ENCODE measurements at regions not wholly inside any gene's neighbourhood (a gene's known extent, or its start where the extent isn't known, plus 50 kb on each side); places are given as distances from the start of the nearest gene placed in this dataset.

- no peak overlapping the region for H3K4me3 ChIP-seq (ENCODE audit: low read length)
- TF ChIP-seq CTCF (conservative IDR thresholded peaks at IDR 0.05; ENCODE audit: low read depth, low read length): no peak
- DNase-seq (ENCODE audit: low read depth): no peak
Measured at GRCh38 chr2:103817746-103818145, 1036.2 kb upstream of the POU3F3 start.

- H3K4me3 ChIP-seq (ENCODE audit: low read length): no peak overlapping the region
- TF ChIP-seq CTCF (conservative IDR thresholded peaks at IDR 0.05; ENCODE audit: low read depth, low read length): no peak
- DNase-seq (ENCODE audit: low read depth): no peak
Measured at GRCh38 chr2:103818176-103818575, 1035.7 kb upstream of the POU3F3 start.

GRCh38 chr2:103819599-103819998, 1034.3 kb upstream of the POU3F3 start:
- DNase-seq (ENCODE audit: low read depth): no peak
- H3K4me3 ChIP-seq (ENCODE audit: low read length): no peak overlapping the region
- TF ChIP-seq CTCF (conservative IDR thresholded peaks at IDR 0.05; ENCODE audit: low read depth, low read length): no peak

GRCh38 chr2:103823847-103824246, 1030.1 kb upstream of the POU3F3 start:
- no peak overlapping the region for H3K4me3 ChIP-seq (ENCODE audit: low read length)
- DNase-seq (ENCODE audit: low read depth): peak; percentile 22
- TF ChIP-seq CTCF (conservative IDR thresholded peaks at IDR 0.05; ENCODE audit: low read depth, low read length): no peak

GRCh38 chr2:103847276-103847675, 1006.6 kb upstream of the POU3F3 start:
- H3K4me3 ChIP-seq (ENCODE audit: low read length): no peak overlapping the region
- no peak for TF ChIP-seq CTCF (conservative IDR thresholded peaks at IDR 0.05; ENCODE audit: low read depth, low read length)
- no peak for DNase-seq (ENCODE audit: low read depth)

GRCh38 chr2:103859238-103859637, 994.7 kb upstream of the POU3F3 start:
- no peak for DNase-seq (ENCODE audit: low read depth)
- H3K4me3 ChIP-seq (ENCODE audit: low read length): no peak overlapping the region
- TF ChIP-seq CTCF (conservative IDR thresholded peaks at IDR 0.05; ENCODE audit: low read depth, low read length): peak; percentile 26

- no peak for TF ChIP-seq CTCF (conservative IDR thresholded peaks at IDR 0.05; ENCODE audit: low read depth, low read length)
- no peak for DNase-seq (ENCODE audit: low read depth)
- no peak overlapping the region for H3K4me3 ChIP-seq (ENCODE audit: low read length)
Measured at GRCh38 chr2:103860016-103860415, 993.9 kb upstream of the POU3F3 start.
